Dermis microvascular lymphatic vessel endothelial cell (primary cell): ENCODE measurements at regions not wholly inside any gene's neighbourhood (a gene's known extent, or its start where the extent isn't known, plus 50 kb on each side); places are given as distances from the start of the nearest gene placed in this dataset.
A peak's percentile ranks its signal among the peaks of the same experiment; 100 is the strongest.

Experiments used
- DNase-seq, 2 donors: peaks; one replicate each; pipeline versions ENCODE4 v3.0.0 to v3.0.0-alpha.2; 2010; ENCODE audit warnings: low read depth in 2 of 2

GRCh38 chr21:29228306-29228705, 70.4 kb upstream of the BACH1 start:
- DNase-seq: no peak

GRCh38 chr21:29230551-29231261, 68.0 kb upstream of the BACH1 start:
- DNase-seq: no peak

- no peak for DNase-seq
These were observed 66.8 kb upstream of the BACH1 start for GRCh38 chr21:29231756-29232529.

- peak in 1 of 2 donors; percentile 49 for DNase-seq
These were observed 66.0 kb upstream of the BACH1 start for GRCh38 chr21:29232530-29233255.

- DNase-seq: no peak
These were observed 65.5 kb upstream of the BACH1 start for GRCh38 chr21:29233256-29233546.

- no peak for DNase-seq
These were observed 64.8 kb upstream of the BACH1 start for GRCh38 chr21:29233611-29234540.

GRCh38 chr21:29235714-29236197, 63.0 kb upstream of the BACH1 start:
- DNase-seq: no peak

- DNase-seq: no peak
These were observed 62.5 kb upstream of the BACH1 start for GRCh38 chr21:29236201-29236600.

GRCh38 chr21:29237110-29238052, 61.3 kb upstream of the BACH1 start:
- DNase-seq: no peak

- no peak for DNase-seq
These were observed 60.4 kb upstream of the BACH1 start for GRCh38 chr21:29238053-29238966.

- DNase-seq: no peak
These were observed 59.8 kb upstream of the BACH1 start for GRCh38 chr21:29238967-29239290.

GRCh38 chr21:29240136-29240535, 58.6 kb upstream of the BACH1 start:
- DNase-seq: no peak

GRCh38 chr21:29242201-29242600, 56.5 kb upstream of the BACH1 start:
- no peak for DNase-seq

- no peak for DNase-seq
These were observed 55.5 kb upstream of the BACH1 start for GRCh38 chr21:29243188-29243587.

- no peak for DNase-seq
These were observed 53.5 kb upstream of the BACH1 start for GRCh38 chr21:29245104-29245643.

- DNase-seq: no peak
These were observed 52.9 kb upstream of the BACH1 start for GRCh38 chr21:29245863-29246262.

- DNase-seq: no peak
These were observed 52.1 kb upstream of the BACH1 start for GRCh38 chr21:29246614-29247013.

- DNase-seq: no peak
These were observed 50.6 kb upstream of the BACH1 start for GRCh38 chr21:29248124-29248523.
